Stomach (tissue), 4 donors: ENCODE measurements at regions not wholly inside any gene's neighbourhood (a gene's known extent, or its start where the extent isn't known, plus 50 kb on each side); places are given as distances from the start of the nearest gene placed in this dataset.

Experiments
- CTCF ChIP-seq, 7 experiments: fragments of 450-650 bp in 4 of 7; fragments of 200-600 bp in 3 of 7; sonication (generic) in 3 of 7; IDR thresholded peaks; one replicate each; pipeline ENCODE4 v1.5.1; 2016 to 2019; ENCODE audit warnings: antibody characterized with exemption in 7 of 7, control low read depth in 2 of 7, mild to moderate bottlenecking in 1 of 7
- EP300 ChIP-seq: sonication (generic); formaldehyde crosslinking; IDR thresholded peaks from one replicate; pipeline ENCODE4 v1.6.1; 2017; ENCODE audit warnings: antibody characterized with exemption

GRCh38 chr10:118403967-118404366 is 61.8 kb upstream of the FAM204A start:
- TF ChIP-seq CTCF (IDR thresholded peaks at IDR 0.05) (no peak), EP300 (no peak)
